ENCODE measurements at regions not wholly inside any gene's neighbourhood (a gene's known extent, or its start where the extent isn't known, plus 50 kb on each side); places are given as distances from the start of the nearest gene placed in this dataset.

DNA sequence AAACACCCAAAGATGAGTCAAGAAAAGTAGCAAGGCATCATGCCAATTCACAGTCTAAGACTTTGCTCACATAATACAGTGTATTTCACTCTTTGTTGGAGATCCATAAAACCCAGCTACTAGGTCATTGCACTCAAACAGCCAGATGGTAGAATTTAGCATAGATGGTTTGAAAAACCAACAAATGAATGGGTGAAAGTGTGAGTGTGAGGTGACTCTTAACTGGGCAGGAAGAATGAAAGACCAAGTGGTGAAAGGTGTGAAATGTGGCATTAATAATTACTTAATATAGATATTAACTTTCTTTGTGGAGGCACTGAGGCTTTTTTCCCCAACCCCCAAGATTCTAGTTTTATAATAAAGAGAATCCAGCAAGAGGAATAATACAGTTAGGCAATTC is 159.5 kb downstream of the SQOR start:
- TF ChIP-seq ZFX (IDR thresholded peaks at IDR 0.05; ENCODE audit: borderline replicate concordance) = no peak
- TF ChIP-seq CTCF (IDR thresholded peaks at IDR 0.05) = no peak

DNA sequence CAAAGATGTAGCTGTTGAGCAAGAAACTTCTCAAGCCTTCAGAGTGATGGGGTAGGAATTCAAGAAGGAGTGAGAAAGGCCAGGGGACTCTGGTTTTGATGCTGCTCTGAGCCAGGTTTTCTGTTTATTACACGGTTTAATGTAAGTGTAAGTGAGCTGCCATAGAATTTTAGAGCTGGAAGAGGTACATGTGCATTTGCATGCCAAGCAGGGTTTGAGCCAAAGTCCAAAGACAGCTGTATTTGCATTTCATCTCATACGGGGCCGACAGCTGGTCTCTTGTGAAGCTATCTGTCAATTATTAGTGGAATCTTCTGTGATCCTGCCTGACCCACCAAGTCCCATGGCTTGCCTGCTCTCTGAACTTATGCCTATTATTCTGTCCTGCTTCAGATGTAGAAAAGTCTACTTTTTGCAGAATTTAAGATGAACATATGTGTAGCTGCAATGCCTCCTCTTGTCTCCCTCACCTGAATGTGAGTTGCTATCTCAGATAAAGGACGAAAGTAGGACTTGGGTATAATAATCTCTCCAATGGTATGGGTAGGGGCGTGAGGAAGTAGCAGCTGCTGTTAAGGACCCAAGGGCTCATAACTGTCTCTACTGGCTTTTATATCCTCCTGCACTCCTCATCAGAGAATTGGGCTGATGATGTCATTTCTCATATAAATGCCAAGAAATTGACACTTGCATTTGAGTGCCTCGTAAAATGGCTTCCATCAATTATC is 160.0 kb downstream of the SQOR start:
- no peak overlapping the region for H3K27ac ChIP-seq
- TF ChIP-seq CTCF (IDR thresholded peaks at IDR 0.05) = no peak
- no peak for TF ChIP-seq ZFX (IDR thresholded peaks at IDR 0.05; ENCODE audit: borderline replicate concordance)

More for the DNA sequence above, 159.5 kb downstream of the SQOR start:
- H3K27ac ChIP-seq = no peak overlapping the region

DNA sequence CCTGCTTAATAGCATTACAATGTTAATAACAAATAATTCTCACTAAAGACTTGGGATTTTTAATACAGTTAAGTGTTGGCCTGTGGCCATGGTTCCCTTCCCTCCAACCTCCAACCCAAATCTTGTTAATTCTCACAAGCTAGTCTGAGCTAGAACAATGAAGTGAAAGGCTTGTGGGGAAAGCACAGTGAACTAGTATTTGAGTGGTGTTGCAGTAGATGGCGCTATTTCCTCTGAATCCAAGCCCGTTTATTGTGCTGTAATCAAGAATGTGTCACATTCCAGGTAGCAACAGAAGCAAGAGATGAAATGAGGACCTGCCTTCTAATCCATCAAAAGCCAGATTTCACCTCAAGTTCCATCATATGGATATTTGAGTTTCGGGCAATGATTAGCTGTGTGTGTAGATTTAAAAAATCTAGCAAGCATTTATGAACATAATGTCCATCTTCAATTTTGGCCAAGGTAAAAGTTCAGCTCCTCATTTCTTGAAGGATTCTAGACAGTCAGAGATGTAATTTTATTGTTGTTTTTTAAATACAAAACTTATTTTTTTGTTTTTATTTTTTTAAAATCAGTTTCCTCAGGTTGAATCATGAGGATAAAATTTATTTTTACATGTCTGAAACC is 160.7 kb downstream of the SQOR start:
- H3K27ac ChIP-seq = no peak overlapping the region
- TF ChIP-seq ZFX (IDR thresholded peaks at IDR 0.05; ENCODE audit: borderline replicate concordance) = no peak
- TF ChIP-seq CTCF (IDR thresholded peaks at IDR 0.05) = peak; percentile 80

GRCh38 chr15:45796433-45796832 is 161.6 kb downstream of the SQOR start:
- no peak for TF ChIP-seq CTCF (IDR thresholded peaks at IDR 0.05)
- H3K27ac ChIP-seq = no peak overlapping the region

DNA sequence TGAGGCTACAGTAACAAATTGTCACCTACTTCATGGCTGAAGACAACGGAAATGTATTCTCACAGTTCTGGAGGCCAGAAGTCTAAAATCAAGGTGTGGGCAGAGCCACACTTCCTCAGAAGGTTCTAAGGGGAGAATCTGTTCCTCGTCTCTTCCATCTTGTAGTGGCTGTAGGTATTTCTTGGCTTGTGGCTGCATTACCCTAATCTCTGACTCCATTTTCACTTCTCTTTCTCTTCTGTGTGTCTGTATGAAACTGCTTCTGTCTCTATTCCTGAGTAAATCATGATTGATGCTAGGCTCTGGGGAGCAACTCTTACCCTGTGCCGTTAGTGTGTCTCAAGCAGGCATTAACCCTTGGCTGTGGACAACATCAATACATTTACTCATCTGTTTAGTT is 164.7 kb downstream of the SQOR start:
- H3K27ac ChIP-seq = no peak overlapping the region
- TF ChIP-seq ZFX (IDR thresholded peaks at IDR 0.05; ENCODE audit: borderline replicate concordance) (no peak), CTCF (IDR thresholded peaks at IDR 0.05) (no peak)

- no peak overlapping the region for H3K27ac ChIP-seq
- TF ChIP-seq ZFX (IDR thresholded peaks at IDR 0.05; ENCODE audit: borderline replicate concordance) (no peak), CTCF (IDR thresholded peaks at IDR 0.05) (no peak)
These were observed 166.7 kb downstream of the SQOR start for GRCh38 chr15:45801543-45801942.

DNA sequence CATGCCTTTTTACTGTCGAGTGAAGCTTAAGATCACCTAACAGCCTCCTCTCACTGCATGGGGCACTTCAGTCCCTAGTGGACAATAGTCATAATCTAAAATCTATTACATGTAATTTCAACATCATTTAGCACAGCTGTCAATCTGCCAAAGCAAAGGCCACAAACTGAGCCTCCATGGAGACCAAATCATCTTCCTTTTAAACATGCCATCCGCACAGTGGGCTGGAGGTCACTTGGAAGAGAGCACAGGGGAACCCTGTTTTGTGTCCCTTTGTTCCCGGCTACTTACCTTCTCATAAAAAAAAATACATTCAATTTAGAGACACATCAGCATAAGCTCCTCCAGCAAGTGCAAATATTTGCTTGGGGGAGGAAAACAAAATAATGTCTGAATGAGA is 167.3 kb downstream of the SQOR start:
- TF ChIP-seq CTCF (IDR thresholded peaks at IDR 0.05) = 0 out of 2 replicates have a peak, but pooled peaks have one; percentile 15
- no peak for TF ChIP-seq ZFX (IDR thresholded peaks at IDR 0.05; ENCODE audit: borderline replicate concordance)
- 0 out of 2 replicates have a peak overlapping the region, but pooled peaks have one; percentile 2 for H3K27ac ChIP-seq
